K562 (cell line): ENCODE measurements at regions not wholly inside any gene's neighbourhood (a gene's known extent, or its start where the extent isn't known, plus 50 kb on each side); places are given as distances from the start of the nearest gene placed in this dataset.

Source experiments
- GATA2 ChIP-seq: sonication (generic); formaldehyde crosslinking; IDR thresholded peaks from 2 replicates; pipeline ENCODE4 v1.4.0; 2020; ENCODE audit warnings: mild to moderate bottlenecking, missing genetic modification reagents
- NRF1 ChIP-seq, 2 experiments: fragments of 450-650 bp; IDR thresholded peaks in 1 of 2; conservative IDR thresholded peaks in 1 of 2; 2 replicates each; pipeline ENCODE4 v1.6.1; 2014; ENCODE audit warnings: mild to moderate bottlenecking in 2 of 2
- RFX7 ChIP-seq: fragments of 250-450 bp; sonication (Bioruptor Pico); IDR thresholded peaks from 2 replicates; pipeline ENCODE4 v1.5.1; 2021; ENCODE audit warnings: mild to moderate bottlenecking
- TAF1 ChIP-seq: IDR thresholded peaks from 2 replicates; pipeline ENCODE4 v1.6.1; 2011; ENCODE audit warnings: mild to moderate bottlenecking, low read length, moderate library complexity; ENCODE audit not compliant: insufficient read depth, control insufficient read depth, severe bottlenecking; ENCODE audit errors: extremely low read depth
- TBL1XR1 ChIP-seq, 2 experiments: IDR thresholded peaks; 2 replicates each; pipeline ENCODE4 v1.6.1; 2012; ENCODE audit warnings: improper control_type of control experiment in 2 of 2, low read length in 2 of 2, mild to moderate bottlenecking in 1 of 2
- TEAD4 ChIP-seq, 2 experiments: sonication (generic) in 1 of 2; formaldehyde crosslinking in 1 of 2; IDR thresholded peaks; 2 replicates each; pipeline versions ENCODE4 v1.6.1 to v1.8.0; 2012 to 2022; ENCODE audit warnings: borderline replicate concordance in 1 of 2, inconsistent platforms in 1 of 2, low read length in 1 of 2, mild to moderate bottlenecking in 1 of 2, missing genetic modification reagents in 1 of 2
- TF ChIP-seq, protein P1 (sequence below): fragments of 250-450 bp; sonication (Bioruptor Pico); IDR thresholded peaks from 2 replicates; pipeline ENCODE4 v1.5.0; 2021; ENCODE audit warnings: mild to moderate bottlenecking, moderate library complexity
- TF ChIP-seq, protein P2 (sequence below): fragments of 250-450 bp; sonication (Bioruptor Pico); IDR thresholded peaks from 2 replicates; pipeline ENCODE4 v1.9.0; 2021; ENCODE audit warnings: mild to moderate bottlenecking, inconsistent platforms
- TF ChIP-seq, protein P3 (sequence below): fragments of 450-650 bp; conservative IDR thresholded peaks from 2 replicates; pipeline ENCODE4 v1.6.1; 2016; ENCODE audit warnings: missing genetic modification characterization, low read depth, mild to moderate bottlenecking, missing compliant biosample characterization, moderate library complexity

DNA sequence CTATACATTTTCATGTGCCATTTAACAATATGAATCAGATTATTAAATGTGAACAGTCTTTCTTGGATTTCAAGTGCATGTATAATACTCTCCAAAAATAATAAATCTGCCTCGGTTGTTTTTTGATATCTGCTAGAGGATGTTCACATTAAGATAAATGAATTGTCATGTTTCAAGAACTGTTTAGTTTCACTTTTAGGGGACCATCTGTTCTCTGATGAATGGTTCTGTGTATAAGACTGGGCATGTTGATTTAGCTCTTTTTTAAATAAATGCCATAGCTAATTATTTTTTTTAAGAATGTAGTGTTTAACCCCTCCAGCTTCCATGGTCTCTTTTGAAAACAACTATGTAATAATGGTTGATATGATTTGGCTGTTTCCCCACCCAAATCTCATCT lies 1245.1 kb upstream of the ADGRL4 start (continued):
- TF ChIP-seq GATA2 (CRISPR knock-in tag): no peak
- no peak for TF ChIP-seq TBL1XR1 (IDR thresholded peaks at IDR 0.05; ENCODE audit: low read length in 2 of 2)
- no peak for TF ChIP-seq TAF1
- TF ChIP-seq, protein P1, sequence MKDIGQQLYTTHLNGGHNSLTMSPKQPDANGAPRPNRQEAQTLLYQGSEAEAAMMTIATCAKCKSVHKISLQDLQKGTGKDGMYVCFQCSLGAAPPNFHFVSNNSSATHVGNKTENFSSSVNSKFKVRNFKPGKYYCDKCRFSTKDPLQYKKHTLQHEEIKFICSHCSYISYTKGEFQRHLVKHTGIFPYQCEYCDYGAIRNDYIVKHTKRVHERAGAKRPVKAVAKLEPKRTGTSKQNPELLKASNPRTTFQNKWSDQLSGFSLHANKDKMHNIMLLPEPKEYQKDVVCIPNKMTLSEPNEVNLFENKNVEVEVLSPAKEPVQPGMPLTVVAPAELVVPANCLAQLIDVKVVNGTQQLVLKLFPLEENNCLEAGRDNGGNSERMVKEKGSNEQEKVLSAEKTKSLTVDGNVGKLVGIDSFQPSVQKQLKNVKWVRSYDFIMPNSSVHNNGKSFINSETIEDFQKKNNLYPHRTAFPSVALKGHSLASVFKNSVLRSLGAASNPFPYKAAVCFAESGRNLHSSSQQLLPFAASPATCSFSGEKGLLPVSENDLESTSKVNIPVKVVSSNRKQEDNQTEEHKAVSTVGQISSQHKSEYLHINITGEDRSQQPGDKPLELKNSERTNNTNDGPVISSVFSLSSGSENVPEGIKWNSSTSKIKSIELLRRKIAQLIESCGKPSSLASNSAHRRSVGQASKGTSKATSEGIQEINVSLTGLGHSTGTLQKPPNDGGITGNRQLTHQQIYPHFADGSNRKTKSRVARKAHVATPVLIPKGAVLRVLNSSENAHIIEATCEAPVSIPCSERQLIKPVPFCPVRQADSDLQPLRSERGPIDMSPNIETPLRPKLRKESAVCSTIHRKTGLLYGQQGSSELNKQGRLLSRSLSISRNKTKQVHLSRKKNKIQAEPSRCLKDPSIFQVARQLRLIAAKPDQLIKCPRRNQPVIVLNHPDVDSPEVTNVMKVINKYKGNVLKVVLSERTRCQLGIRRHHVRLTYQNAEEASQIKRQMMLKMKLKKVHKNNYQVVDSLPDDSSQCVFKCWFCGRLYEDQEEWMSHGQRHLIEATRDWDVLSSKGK: no peak
- TF ChIP-seq, protein P2, sequence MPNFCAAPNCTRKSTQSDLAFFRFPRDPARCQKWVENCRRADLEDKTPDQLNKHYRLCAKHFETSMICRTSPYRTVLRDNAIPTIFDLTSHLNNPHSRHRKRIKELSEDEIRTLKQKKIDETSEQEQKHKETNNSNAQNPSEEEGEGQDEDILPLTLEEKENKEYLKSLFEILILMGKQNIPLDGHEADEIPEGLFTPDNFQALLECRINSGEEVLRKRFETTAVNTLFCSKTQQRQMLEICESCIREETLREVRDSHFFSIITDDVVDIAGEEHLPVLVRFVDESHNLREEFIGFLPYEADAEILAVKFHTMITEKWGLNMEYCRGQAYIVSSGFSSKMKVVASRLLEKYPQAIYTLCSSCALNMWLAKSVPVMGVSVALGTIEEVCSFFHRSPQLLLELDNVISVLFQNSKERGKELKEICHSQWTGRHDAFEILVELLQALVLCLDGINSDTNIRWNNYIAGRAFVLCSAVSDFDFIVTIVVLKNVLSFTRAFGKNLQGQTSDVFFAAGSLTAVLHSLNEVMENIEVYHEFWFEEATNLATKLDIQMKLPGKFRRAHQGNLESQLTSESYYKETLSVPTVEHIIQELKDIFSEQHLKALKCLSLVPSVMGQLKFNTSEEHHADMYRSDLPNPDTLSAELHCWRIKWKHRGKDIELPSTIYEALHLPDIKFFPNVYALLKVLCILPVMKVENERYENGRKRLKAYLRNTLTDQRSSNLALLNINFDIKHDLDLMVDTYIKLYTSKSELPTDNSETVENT: no peak
- no peak for TF ChIP-seq TEAD4 (IDR thresholded peaks at IDR 0.05; ENCODE audit: low read length)
- TF ChIP-seq TEAD4 (CRISPR knock-in tag; IDR thresholded peaks at IDR 0.05; ENCODE audit: borderline replicate concordance): no peak
- no peak for TF ChIP-seq RFX7
- TF ChIP-seq, protein P3, sequence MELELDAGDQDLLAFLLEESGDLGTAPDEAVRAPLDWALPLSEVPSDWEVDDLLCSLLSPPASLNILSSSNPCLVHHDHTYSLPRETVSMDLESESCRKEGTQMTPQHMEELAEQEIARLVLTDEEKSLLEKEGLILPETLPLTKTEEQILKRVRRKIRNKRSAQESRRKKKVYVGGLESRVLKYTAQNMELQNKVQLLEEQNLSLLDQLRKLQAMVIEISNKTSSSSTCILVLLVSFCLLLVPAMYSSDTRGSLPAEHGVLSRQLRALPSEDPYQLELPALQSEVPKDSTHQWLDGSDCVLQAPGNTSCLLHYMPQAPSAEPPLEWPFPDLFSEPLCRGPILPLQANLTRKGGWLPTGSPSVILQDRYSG (tag): no peak
- no peak for TF ChIP-seq NRF1 (conservative IDR thresholded peaks at IDR 0.05 in 1 of 2, IDR thresholded peaks at IDR 0.05 in 1 of 2)
